ENCODE measurements at regions not wholly inside any gene's neighbourhood (a gene's known extent, or its start where the extent isn't known, plus 50 kb on each side); places are given as distances from the start of the nearest gene placed in this dataset.

GRCh38 chr1:4563586-4563985 lies 90.8 kb upstream of the AJAP1 start:
- Histone ChIP-seq H3K4me3 (no peak overlapping the region), H3K27me3 (no peaks in the 10 kb centered on the region), H3K9me3 (no peaks in the 10 kb centered on the region), H3K27ac (no peak overlapping the region), H3K4me1 (no peaks in the 10 kb centered on the region), H3K36me3 (no peaks in the 10 kb centered on the region)
- DNase-seq, result no peak
- TF ChIP-seq POLR2A (IDR thresholded peaks at IDR 0.05) (no peak), CTCF (IDR thresholded peaks at IDR 0.05) (no peak)
- intact Hi-C loops (cut with DNase I; ENCODE audit: low total_unique reads), result no loop called here

- no peaks in the 10 kb centered on the region for H3K36me3 ChIP-seq
- H3K27me3 ChIP-seq, result no peaks in the 10 kb centered on the region
- H3K27ac ChIP-seq, result no peak overlapping the region
- no peaks in the 10 kb centered on the region for H3K4me1 ChIP-seq
- H3K4me3 ChIP-seq, result no peak overlapping the region
- no peaks in the 10 kb centered on the region for H3K9me3 ChIP-seq
- TF ChIP-seq CTCF (IDR thresholded peaks at IDR 0.05), result no peak
- no peak for TF ChIP-seq POLR2A (IDR thresholded peaks at IDR 0.05)
- DNase-seq, result no peak
- intact Hi-C loops (cut with DNase I; ENCODE audit: low total_unique reads), result no loop called here
Measured at GRCh38 chr1:4564051-4564450, 90.4 kb upstream of the AJAP1 start.

- intact Hi-C loops (cut with DNase I; ENCODE audit: low total_unique reads), result no loop called here
- no peaks in the 10 kb centered on the region for H3K27me3 ChIP-seq
Measured at GRCh38 chr1:4565166-4565565, 89.2 kb upstream of the AJAP1 start.

GRCh38 chr1:4565801-4566449 lies 88.5 kb upstream of the AJAP1 start:
- H3K27me3 ChIP-seq, result no peaks in the 10 kb centered on the region

More at GRCh38 chr1:4565166-4565565, 89.2 kb upstream of the AJAP1 start:
- H3K4me3 ChIP-seq, result no peak overlapping the region
- H3K4me1 ChIP-seq, result no peaks in the 10 kb centered on the region
- TF ChIP-seq CTCF (IDR thresholded peaks at IDR 0.05), result no peak
- TF ChIP-seq POLR2A (IDR thresholded peaks at IDR 0.05), result no peak
- no peak for DNase-seq
- H3K9me3 ChIP-seq, result no peaks in the 10 kb centered on the region
- H3K36me3 ChIP-seq, result no peaks in the 10 kb centered on the region
- no peak overlapping the region for H3K27ac ChIP-seq

GRCh38 chr1:4571263-4571662 lies 83.1 kb upstream of the AJAP1 start:
- intact Hi-C loops (cut with DNase I; ENCODE audit: low total_unique reads), result no loop called here
- H3K4me1 ChIP-seq, result no peaks in the 10 kb centered on the region
- no peaks in the 10 kb centered on the region for H3K36me3 ChIP-seq
- no peaks in the 10 kb centered on the region for H3K27me3 ChIP-seq
- TF ChIP-seq POLR2A (IDR thresholded peaks at IDR 0.05) (no peak), CTCF (IDR thresholded peaks at IDR 0.05) (no peak)
- H3K9me3 ChIP-seq, result no peaks in the 10 kb centered on the region
- H3K27ac ChIP-seq, result no peak overlapping the region
- no peak overlapping the region for H3K4me3 ChIP-seq
- no peak for DNase-seq

More at GRCh38 chr1:4565801-4566449, 88.5 kb upstream of the AJAP1 start:
- no peak overlapping the region for H3K4me3 ChIP-seq
- H3K9me3 ChIP-seq, result no peaks in the 10 kb centered on the region
- TF ChIP-seq CTCF (IDR thresholded peaks at IDR 0.05), result no peak
- TF ChIP-seq POLR2A (IDR thresholded peaks at IDR 0.05), result no peak
- intact Hi-C loops (cut with DNase I; ENCODE audit: low total_unique reads), result no loop called here
- no peaks in the 10 kb centered on the region for H3K36me3 ChIP-seq
- no peak overlapping the region for H3K27ac ChIP-seq
- no peak for DNase-seq
- H3K4me1 ChIP-seq, result no peaks in the 10 kb centered on the region
